WTC11 (cell line): ENCODE measurements at regions not wholly inside any gene's neighbourhood (a gene's known extent, or its start where the extent isn't known, plus 50 kb on each side); places are given as distances from the start of the nearest gene placed in this dataset.

ENCODE experiments used
- CTCF ChIP-seq: fragments of 200-600 bp; IDR thresholded peaks from 2 replicates; pipeline ENCODE4 v1.8.0; 2022; ENCODE audit warnings: antibody characterized with exemption
- E2F5 ChIP-seq: sonication (generic); formaldehyde crosslinking; IDR thresholded peaks from 2 replicates; pipeline ENCODE4 v1.8.1; 2022; ENCODE audit warnings: mild to moderate bottlenecking, moderate library complexity, missing genetic modification reagents
- GRHL2 ChIP-seq: fragments of 250-450 bp; sonication (Bioruptor Pico); IDR thresholded peaks from 2 replicates; pipeline ENCODE4 v1.8.0; 2022; ENCODE audit warnings: mild to moderate bottlenecking, moderate library complexity; ENCODE audit not compliant: insufficient replicate concordance, severe bottlenecking
- MAX ChIP-seq: sonication (generic); formaldehyde crosslinking; IDR thresholded peaks from 2 replicates; pipeline ENCODE4 v1.8.0; 2022; ENCODE audit warnings: mild to moderate bottlenecking, missing genetic modification reagents
- RELA ChIP-seq: sonication (generic); formaldehyde crosslinking; IDR thresholded peaks from 2 replicates; pipeline ENCODE4 v1.8.1; 2022; ENCODE audit warnings: missing genetic modification reagents, mild to moderate bottlenecking, borderline replicate concordance
- RORB ChIP-seq: fragments of 250-450 bp; sonication (Bioruptor Pico); IDR thresholded peaks from 2 replicates; pipeline ENCODE4 v1.9.0; 2021; ENCODE audit warnings: mild to moderate bottlenecking
- SOX15 ChIP-seq: fragments of 250-450 bp; sonication (Bioruptor Pico); IDR thresholded peaks from 2 replicates; pipeline ENCODE4 v1.9.0; 2021; ENCODE audit warnings: mild to moderate bottlenecking
- SP1 ChIP-seq: sonication (generic); formaldehyde crosslinking; conservative IDR thresholded peaks from 2 replicates; pipeline ENCODE4 v1.8.1; 2022; ENCODE audit warnings: missing genetic modification reagents
- STAT6 ChIP-seq: sonication (generic); formaldehyde crosslinking; conservative IDR thresholded peaks from 2 replicates; pipeline ENCODE4 v1.8.1; 2023; ENCODE audit warnings: mild to moderate bottlenecking, low read depth, missing genetic modification reagents, moderate library complexity
- ZBTB43 ChIP-seq: sonication (generic); formaldehyde crosslinking; IDR thresholded peaks from 2 replicates; pipeline ENCODE4 v1.8.1; 2023; ENCODE audit warnings: mild to moderate bottlenecking, missing genetic modification reagents
- ZNF425 ChIP-seq: fragments of 250-450 bp; sonication (Bioruptor Pico); conservative IDR thresholded peaks from 2 replicates; pipeline ENCODE4 v1.9.0; 2021; ENCODE audit warnings: mild to moderate bottlenecking

GRCh38 chr1:198054510-198054909 lies 102.3 kb upstream of the NEK7 start:
- no peak for TF ChIP-seq CTCF
- no peak for TF ChIP-seq ZNF425
- TF ChIP-seq SP1, result no peak
- TF ChIP-seq MAX, result no peak
- no peak for TF ChIP-seq SOX15 (CRISPR knock-in tag)
- no peak for TF ChIP-seq STAT6 (CRISPR knock-in tag)
- TF ChIP-seq ZBTB43 (CRISPR knock-in tag), result no peak
- no peak for TF ChIP-seq GRHL2
- no peak for TF ChIP-seq E2F5 (CRISPR knock-in tag)
- no peak for TF ChIP-seq RELA (CRISPR knock-in tag)
- TF ChIP-seq RORB (CRISPR knock-in tag), result no peak
